Activated CD4-positive, alpha-beta T cell treated with anti-CD3 and anti-CD28 coated beads for 48 hours (primary cell): ENCODE measurements at regions not wholly inside any gene's neighbourhood (a gene's known extent, or its start where the extent isn't known, plus 50 kb on each side); places are given as distances from the start of the nearest gene placed in this dataset.
"Not testable (repeated sequence)": the region's sequence is repeated elsewhere in the genome, so short reads cannot be mapped to it uniquely, and the experiment has no call there.

Experiments
- DNase-seq: peaks from one replicate; pipeline ENCODE4 v3.0.0-alpha.2; 2020

- DNase-seq: no peak
These were observed 51.3 kb upstream of the BOD1 start for GRCh38 chr5:173667702-173668101.

- no peak for DNase-seq
These were observed 51.9 kb upstream of the BOD1 start for GRCh38 chr5:173668245-173668800.

GRCh38 chr5:173668910-173669309 lies 52.5 kb upstream of the BOD1 start:
- no peak for DNase-seq

GRCh38 chr5:173669483-173669882 lies 53.0 kb upstream of the BOD1 start:
- DNase-seq: no peak

- DNase-seq: no peak
These were observed 53.7 kb upstream of the BOD1 start for GRCh38 chr5:173670130-173670651.

GRCh38 chr5:173670791-173671120 lies 54.3 kb upstream of the BOD1 start:
- DNase-seq: no peak

- DNase-seq: no peak
These were observed 54.9 kb upstream of the BOD1 start for GRCh38 chr5:173671121-173671949.

- DNase-seq: no peak
These were observed 55.7 kb upstream of the BOD1 start for GRCh38 chr5:173672166-173672565.

GRCh38 chr5:173672891-173673290 lies 56.4 kb upstream of the BOD1 start:
- no peak for DNase-seq

GRCh38 chr5:173673295-173674101 lies 57.0 kb upstream of the BOD1 start:
- no peak for DNase-seq

- DNase-seq: no peak
These were observed 59.0 kb upstream of the BOD1 start for GRCh38 chr5:173675287-173675996.

GRCh38 chr5:173676375-173676774 lies 59.9 kb upstream of the BOD1 start:
- no peak for DNase-seq

- no peak for DNase-seq
These were observed 60.7 kb upstream of the BOD1 start for GRCh38 chr5:173677125-173677672.

- no peak for DNase-seq
These were observed 63.6 kb upstream of the BOD1 start for GRCh38 chr5:173679909-173680630.

- DNase-seq: no peak
These were observed 64.3 kb upstream of the BOD1 start for GRCh38 chr5:173680660-173681242.

GRCh38 chr5:173682313-173682712 lies 65.9 kb upstream of the BOD1 start:
- no peak for DNase-seq

GRCh38 chr5:173684535-173684934 lies 68.1 kb upstream of the BOD1 start:
- not testable (repeated sequence) for DNase-seq

- no peak for DNase-seq
These were observed 70.5 kb upstream of the BOD1 start for GRCh38 chr5:173686950-173687349.

GRCh38 chr5:173688703-173689102 lies 72.3 kb upstream of the BOD1 start:
- no peak for DNase-seq

- DNase-seq: no peak
These were observed 72.8 kb upstream of the BOD1 start for GRCh38 chr5:173689171-173689736.

GRCh38 chr5:173689737-173690360 lies 73.4 kb upstream of the BOD1 start:
- DNase-seq: no peak
